ENCODE measurements at regions not wholly inside any gene's neighbourhood (a gene's known extent, or its start where the extent isn't known, plus 50 kb on each side); places are given as distances from the start of the nearest gene placed in this dataset.
A peak's percentile ranks its signal among the peaks of the same experiment; 100 is the strongest.

DNA sequence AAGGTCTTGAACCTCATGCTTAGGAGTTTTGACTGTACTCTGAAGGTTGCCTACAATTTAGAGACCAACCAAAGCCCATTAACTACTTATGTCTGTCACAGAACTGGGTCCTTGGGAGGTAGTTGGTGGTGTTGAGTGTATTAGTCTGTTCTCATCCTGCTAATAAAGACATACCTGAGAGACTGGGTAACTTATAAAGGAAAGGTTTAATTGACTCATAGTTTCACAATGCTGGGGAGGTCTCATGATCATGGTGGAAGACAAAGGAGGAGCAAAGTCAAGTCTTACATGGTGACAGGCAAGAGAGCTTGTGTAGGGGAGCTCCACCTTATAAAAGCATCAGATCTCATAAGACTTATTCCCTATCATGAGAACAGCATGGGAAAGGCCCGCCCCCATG is 319.6 kb upstream of the ZMIZ1 start:
- Mint-ChIP-seq H3K27ac (no peak overlapping the region), H3K9me3 (peaks cover 4% of the 10 kb centered on the region), H3K4me1 (no peaks in the 10 kb centered on the region), H3K27me3 (peaks cover 4% of the 10 kb centered on the region), H3K36me3 (ENCODE audit: low read depth) (no peaks in the 10 kb centered on the region), H3K4me3 (no peak overlapping the region)
- DNase-seq: no peak
- intact Hi-C loops (cut with micrococcal nuclease): no loop called here

DNA sequence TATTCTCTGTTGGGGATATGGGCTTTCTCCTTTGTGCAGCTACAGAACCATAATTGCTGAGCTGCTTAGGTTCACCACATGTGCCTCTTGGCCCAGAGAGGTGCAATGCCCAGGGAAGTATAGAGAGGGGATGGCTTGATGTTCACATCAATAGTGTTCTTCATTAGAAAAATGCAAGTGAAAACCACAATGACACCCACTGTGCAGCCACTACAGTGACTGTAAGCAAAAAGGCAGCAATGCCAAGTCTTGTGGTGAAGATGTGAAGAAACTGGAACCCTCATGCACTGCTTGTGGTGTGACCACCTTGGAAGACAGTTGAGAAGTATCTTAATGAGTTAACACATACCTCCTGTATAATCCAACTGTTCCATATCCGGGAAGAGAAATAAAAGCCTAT is 318.9 kb upstream of the ZMIZ1 start:
- H3K9me3 Mint-ChIP-seq: peaks cover 4% of the 10 kb centered on the region
- H3K27me3 Mint-ChIP-seq: peaks cover 5% of the 10 kb centered on the region
- H3K36me3 Mint-ChIP-seq (ENCODE audit: low read depth): no peaks in the 10 kb centered on the region
- no peak for DNase-seq
- H3K4me1 Mint-ChIP-seq: no peaks in the 10 kb centered on the region
- intact Hi-C loops (cut with micrococcal nuclease): no loop called here
- H3K27ac Mint-ChIP-seq: no peak overlapping the region
- no peak overlapping the region for H3K4me3 Mint-ChIP-seq

DNA sequence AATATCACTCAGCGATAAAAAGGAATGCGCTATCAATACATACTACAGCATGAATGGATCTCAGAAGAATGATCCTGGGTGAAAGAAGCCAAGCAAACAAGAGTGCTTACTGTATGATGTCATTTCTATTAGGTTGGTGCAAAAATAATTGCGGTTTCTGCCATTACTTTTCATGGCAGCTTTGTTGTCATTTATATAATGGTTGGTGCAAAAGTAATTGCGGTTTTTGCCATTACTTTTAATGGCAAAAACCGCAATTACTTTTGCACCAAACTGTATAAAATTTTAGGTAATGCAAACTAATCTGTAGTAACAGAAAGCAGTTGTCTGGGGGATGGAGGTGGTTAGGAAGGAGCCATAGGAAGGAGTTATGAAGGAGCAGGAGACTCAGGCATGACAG is 318.3 kb upstream of the ZMIZ1 start:
- Mint-ChIP-seq H3K4me1 (no peaks in the 10 kb centered on the region), H3K27me3 (peaks cover 5% of the 10 kb centered on the region), H3K4me3 (no peak overlapping the region), H3K9me3 (peaks cover 4% of the 10 kb centered on the region), H3K27ac (no peak overlapping the region), H3K36me3 (ENCODE audit: low read depth) (no peaks in the 10 kb centered on the region)
- no peak for DNase-seq
- intact Hi-C loops (cut with micrococcal nuclease): no loop called here

DNA sequence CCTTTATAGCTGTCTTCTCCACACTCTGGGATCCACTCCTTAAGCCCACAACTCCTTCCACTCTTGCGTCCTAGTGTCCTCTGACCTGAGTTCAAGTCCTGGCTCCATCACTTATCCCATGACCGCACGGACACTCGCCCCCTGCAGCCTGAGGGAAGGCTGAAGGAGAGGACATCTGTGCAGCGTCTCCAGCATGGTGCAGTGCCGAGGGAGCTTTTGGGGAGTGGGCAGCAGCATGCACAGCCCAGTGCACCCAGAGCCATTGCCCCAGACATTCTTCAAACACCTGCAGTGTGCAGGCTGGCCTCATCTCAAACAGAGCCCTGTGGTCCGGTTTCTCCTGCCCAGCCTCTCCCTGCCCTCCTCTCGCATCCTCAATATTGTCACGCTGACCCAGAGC is 317.1 kb upstream of the ZMIZ1 start:
- Mint-ChIP-seq H3K36me3 (ENCODE audit: low read depth) (no peaks in the 10 kb centered on the region), H3K9me3 (peaks cover 4% of the 10 kb centered on the region), H3K4me3 (no peak overlapping the region), H3K27me3 (peaks cover 5% of the 10 kb centered on the region), H3K4me1 (peaks cover 3% of the 10 kb centered on the region), H3K27ac (no peak overlapping the region)
- DNase-seq: no peak
- intact Hi-C loops (cut with micrococcal nuclease): no loop called here

DNA sequence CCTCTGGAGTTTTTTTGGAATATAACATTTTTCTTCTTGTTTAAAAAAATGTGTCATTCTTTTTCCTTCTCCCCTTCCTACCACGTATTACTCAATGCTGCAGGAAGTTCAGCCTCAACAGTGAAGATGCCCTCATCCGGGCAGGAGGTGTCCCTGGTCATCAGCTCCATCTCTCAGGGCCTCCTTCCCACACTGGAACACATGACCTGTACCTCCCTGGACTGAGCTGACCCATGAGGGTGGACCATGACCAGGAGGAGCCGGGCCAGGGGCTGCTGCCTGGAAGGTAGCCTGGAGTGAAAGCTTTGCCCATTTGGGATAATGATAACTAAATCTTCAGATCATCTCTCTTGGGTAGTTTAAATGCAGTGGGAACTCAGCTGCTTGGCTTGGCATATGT is 316.5 kb upstream of the ZMIZ1 start:
- intact Hi-C loops (cut with micrococcal nuclease): no loop called here

DNA sequence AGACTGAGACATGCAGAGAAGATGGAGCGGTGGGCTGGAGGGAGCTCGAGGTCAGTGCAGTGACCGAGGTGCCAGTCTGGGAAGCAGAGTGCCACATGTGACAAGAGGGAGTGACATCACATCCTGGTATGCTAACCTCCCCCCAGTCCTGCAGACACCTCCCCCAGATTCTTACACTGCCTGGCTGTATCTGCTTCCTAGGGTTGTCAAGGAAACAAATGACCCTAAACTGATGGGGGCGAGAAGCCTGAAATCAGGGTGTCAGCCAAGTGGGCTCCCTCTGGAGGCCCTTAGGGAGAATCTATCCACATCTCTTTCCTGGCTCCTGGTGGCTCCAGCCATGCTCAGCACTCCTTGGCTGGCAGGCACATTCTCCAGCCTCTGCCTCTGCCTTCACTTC is 316.1 kb upstream of the ZMIZ1 start:
- no peak overlapping the region for H3K4me3 Mint-ChIP-seq
- no peaks in the 10 kb centered on the region for H3K36me3 Mint-ChIP-seq (ENCODE audit: low read depth)
- no peak overlapping the region for H3K27ac Mint-ChIP-seq
- H3K4me1 Mint-ChIP-seq: peaks cover 7% of the 10 kb centered on the region
- intact Hi-C loops (cut with micrococcal nuclease): no loop called here
- no peak for DNase-seq
- peaks cover 4% of the 10 kb centered on the region for H3K9me3 Mint-ChIP-seq
- H3K27me3 Mint-ChIP-seq: peaks cover 5% of the 10 kb centered on the region

More for the DNA sequence above, 316.5 kb upstream of the ZMIZ1 start:
- no peak for DNase-seq
- H3K27me3 Mint-ChIP-seq: peaks cover 5% of the 10 kb centered on the region
- no peak overlapping the region for H3K27ac Mint-ChIP-seq
- H3K9me3 Mint-ChIP-seq: peaks cover 4% of the 10 kb centered on the region
- peaks cover 7% of the 10 kb centered on the region for H3K4me1 Mint-ChIP-seq
- no peak overlapping the region for H3K4me3 Mint-ChIP-seq
- no peaks in the 10 kb centered on the region for H3K36me3 Mint-ChIP-seq (ENCODE audit: low read depth)

DNA sequence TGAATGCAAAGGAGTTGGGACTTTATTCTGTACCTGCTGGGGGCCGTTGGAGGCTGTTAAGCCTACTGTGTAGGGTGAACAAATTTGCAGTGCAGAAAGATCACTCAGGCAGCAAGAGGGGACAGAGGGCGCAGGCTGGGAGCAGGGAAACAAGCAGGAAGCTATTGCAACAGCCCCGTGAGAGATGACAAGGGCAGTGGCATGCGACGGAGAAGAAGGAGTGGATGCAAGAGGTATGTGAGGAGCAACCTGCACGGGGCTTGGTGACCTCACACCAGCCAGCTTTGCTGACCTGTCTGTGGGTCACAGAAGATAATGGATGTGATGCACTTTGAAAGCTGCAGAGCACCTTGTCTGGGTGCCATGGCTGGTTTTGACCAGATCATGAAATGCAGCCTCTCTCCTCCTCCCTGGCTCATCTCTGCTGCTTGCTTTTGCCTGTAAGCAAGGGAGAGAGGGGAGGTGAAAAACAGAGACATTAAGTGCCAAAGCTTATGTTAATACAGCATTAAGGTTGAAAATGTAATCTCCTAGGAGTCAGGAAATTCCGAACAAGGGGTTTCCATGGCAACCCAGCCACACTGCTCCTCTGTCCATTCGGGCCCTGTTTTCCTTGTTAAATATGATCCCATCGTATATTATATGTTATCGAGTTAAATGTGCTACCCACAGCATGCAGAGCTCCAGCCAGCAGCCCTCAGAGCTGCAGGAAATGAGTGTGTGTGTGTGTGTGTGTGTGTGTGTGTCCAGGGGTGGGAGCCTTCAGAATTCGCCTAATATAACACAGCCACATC is 314.3 kb upstream of the ZMIZ1 start:
- H3K9me3 Mint-ChIP-seq: no peaks in the 10 kb centered on the region
- peaks cover 5% of the 10 kb centered on the region for H3K27me3 Mint-ChIP-seq
- no peak overlapping the region for H3K27ac Mint-ChIP-seq
- no peak overlapping the region for H3K4me3 Mint-ChIP-seq
- H3K36me3 Mint-ChIP-seq (ENCODE audit: low read depth): no peaks in the 10 kb centered on the region
- intact Hi-C loops (cut with micrococcal nuclease): no loop called here
- peaks cover 7% of the 10 kb centered on the region for H3K4me1 Mint-ChIP-seq
- DNase-seq: no peak

DNA sequence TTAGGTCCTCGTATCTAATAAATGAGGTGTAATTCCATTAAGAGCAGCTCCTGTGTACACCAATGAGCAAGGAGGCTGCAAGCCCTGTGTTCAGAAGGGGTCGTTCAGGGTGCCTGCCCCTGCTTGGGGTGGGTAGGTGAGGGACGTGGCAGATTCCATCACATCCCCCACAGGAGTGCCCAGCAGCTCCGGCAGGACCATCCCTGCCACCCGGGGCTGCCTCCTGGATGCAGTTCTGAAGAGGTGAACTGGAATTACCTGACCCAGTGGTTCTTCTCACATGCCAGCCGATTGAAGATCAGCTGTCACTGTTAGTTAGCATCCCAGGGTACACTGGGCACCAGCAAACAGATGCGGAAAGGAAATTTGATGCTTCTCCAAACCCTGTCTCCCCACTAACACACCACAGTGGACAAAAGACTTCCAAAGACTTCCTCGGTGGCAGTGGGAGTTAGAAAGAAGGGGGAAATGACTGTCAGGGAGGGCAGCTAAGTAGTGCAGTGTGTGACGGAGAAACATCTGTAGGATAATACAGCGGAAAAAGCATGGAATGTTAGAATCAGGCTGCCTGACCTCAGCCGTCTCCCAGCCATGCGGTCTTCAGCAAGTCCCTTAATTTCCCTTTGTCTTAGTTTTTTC is 313.6 kb upstream of the ZMIZ1 start:
- no peaks in the 10 kb centered on the region for H3K9me3 Mint-ChIP-seq
- intact Hi-C loops (cut with micrococcal nuclease): no loop called here
- H3K27me3 Mint-ChIP-seq: peaks cover 5% of the 10 kb centered on the region
- no peak overlapping the region for H3K4me3 Mint-ChIP-seq
- DNase-seq: no peak
- peaks cover 7% of the 10 kb centered on the region for H3K4me1 Mint-ChIP-seq
- H3K36me3 Mint-ChIP-seq (ENCODE audit: low read depth): no peaks in the 10 kb centered on the region
- no peak overlapping the region for H3K27ac Mint-ChIP-seq

DNA sequence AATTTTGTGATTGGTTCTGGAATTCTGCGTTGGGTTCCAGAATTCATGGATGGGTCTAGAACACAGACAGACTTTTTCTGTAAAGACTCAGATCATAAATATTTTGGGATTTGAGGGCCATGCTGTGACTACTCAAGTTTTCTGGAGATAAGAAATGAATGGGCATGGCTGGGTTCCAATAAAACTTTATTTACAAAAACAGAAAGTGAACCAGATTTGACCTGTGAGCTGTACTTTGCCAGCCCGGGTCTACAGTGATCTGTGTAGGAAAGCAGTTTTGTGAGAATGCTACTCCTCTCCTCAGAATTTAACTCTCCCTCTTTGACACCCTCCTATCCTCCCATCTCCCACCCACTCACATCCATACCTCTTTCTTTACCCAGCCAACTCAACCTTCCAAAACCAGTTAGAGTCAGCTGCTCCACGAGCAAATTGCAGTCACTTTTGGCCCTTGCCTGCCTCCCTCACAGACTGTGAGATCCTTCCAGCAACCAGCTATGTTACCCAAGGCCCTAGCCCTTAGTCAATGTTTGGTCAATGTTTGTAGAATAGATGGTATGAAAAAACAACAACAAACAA is 312.8 kb upstream of the ZMIZ1 start:
- intact Hi-C loops (cut with micrococcal nuclease): no loop called here
- no peaks in the 10 kb centered on the region for H3K36me3 Mint-ChIP-seq (ENCODE audit: low read depth)
- H3K4me3 Mint-ChIP-seq: no peak overlapping the region
- no peak for DNase-seq
- peak overlapping the region; percentile 27 for H3K27ac Mint-ChIP-seq
- H3K27me3 Mint-ChIP-seq: peaks cover 5% of the 10 kb centered on the region
- no peaks in the 10 kb centered on the region for H3K9me3 Mint-ChIP-seq
- peaks cover 7% of the 10 kb centered on the region for H3K4me1 Mint-ChIP-seq

DNA sequence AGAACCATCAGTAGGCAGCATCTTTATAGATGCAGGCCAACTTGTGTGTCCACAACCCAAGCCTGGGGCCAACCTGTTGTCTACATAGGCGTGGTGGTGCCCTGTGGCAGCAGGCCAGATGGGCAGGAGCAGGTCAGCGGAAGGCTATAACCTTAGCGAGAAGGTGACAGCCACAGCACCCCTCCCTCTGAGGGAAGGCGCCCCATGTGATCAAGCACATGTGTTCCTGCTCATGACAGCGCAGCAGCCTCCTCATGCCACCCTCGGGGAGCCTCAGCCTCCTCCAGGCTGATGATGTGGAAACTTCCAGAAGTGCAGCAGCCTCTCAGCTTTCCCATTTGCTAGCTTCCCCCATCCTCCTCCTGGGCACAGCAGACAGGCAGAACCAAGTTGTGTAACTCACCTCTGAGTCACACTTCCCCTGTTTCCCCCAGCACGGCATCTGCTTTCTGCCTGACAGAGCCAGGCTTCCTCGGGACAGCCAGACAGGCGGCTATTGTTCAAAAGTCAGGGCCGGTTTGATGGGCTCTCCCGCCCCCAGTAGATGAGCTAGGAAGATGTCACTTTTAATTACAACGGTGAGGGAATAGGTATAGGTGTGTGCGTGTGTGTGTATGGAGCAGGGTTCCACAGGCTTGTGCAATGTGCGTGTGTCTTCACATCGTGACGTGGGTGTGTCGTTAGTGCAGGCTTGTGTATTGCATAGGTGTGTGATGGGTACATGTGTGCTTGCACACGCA is 312.0 kb upstream of the ZMIZ1 start:
- Mint-ChIP-seq H3K4me1 (peaks cover 7% of the 10 kb centered on the region), H3K27ac (peak overlapping the region; percentile 29), H3K9me3 (no peaks in the 10 kb centered on the region), H3K36me3 (ENCODE audit: low read depth) (no peaks in the 10 kb centered on the region), H3K4me3 (no peak overlapping the region), H3K27me3 (peaks cover 5% of the 10 kb centered on the region)
- DNase-seq: no peak
- intact Hi-C loops (cut with micrococcal nuclease): no loop called here

DNA sequence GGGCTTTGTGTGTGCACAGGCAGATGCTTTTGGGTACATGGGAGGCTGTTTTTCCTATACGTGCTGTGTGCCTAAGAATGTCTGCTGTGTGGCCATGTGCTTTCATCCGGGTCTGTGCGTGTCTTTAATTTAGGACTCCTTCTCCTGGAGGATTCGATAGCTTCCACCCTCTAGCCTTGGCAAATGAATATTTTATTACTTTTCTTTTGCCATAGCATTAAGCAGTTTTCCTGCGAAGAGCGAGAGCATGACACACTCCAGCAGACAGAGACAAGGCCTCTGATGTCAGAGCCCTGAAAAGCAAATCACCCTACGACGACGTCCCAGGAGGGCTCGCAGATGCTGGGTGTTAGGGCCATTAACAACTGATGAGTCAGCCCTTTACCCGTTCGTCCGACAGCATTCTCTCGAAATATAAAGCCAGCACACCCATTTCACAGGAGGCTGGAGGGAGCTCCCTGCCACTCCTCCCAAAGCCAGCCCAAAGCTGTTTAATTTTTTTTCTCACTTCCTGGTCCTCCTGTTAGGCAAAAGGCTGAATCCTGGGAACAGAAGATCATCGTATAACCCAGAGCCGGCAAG is 311.3 kb upstream of the ZMIZ1 start:
- no peak overlapping the region for H3K27ac Mint-ChIP-seq
- intact Hi-C loops (cut with micrococcal nuclease): no loop called here
- no peaks in the 10 kb centered on the region for H3K9me3 Mint-ChIP-seq
- peaks cover 5% of the 10 kb centered on the region for H3K27me3 Mint-ChIP-seq
- no peak for DNase-seq
- no peaks in the 10 kb centered on the region for H3K36me3 Mint-ChIP-seq (ENCODE audit: low read depth)
- H3K4me3 Mint-ChIP-seq: no peak overlapping the region
- H3K4me1 Mint-ChIP-seq: peaks cover 7% of the 10 kb centered on the region

DNA sequence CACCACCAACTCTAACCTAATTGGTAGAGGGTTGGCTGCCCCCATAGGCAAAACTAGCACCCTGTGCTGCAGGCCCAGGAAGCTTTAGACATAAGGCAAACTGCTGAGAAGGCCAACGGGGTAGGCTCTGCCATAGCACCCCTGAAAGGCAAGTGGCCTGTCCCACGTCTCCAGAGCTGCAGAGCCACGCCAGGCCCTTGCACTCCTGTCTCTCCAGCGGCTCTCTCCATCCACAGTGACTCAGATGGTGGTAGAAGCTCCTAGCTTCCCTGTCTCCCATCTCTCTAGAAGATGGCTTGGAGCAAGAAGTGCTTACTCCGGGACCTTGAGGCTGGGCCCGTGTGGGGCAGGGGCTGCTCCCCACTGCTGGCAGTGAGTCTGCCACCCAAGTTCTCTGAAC is 310.6 kb upstream of the ZMIZ1 start:
- Mint-ChIP-seq H3K9me3 (no peaks in the 10 kb centered on the region), H3K4me3 (no peak overlapping the region), H3K27ac (no peak overlapping the region), H3K36me3 (ENCODE audit: low read depth) (no peaks in the 10 kb centered on the region), H3K27me3 (peaks cover 5% of the 10 kb centered on the region), H3K4me1 (peaks cover 9% of the 10 kb centered on the region)
- intact Hi-C loops (cut with micrococcal nuclease): no loop called here
- DNase-seq: no peak

DNA sequence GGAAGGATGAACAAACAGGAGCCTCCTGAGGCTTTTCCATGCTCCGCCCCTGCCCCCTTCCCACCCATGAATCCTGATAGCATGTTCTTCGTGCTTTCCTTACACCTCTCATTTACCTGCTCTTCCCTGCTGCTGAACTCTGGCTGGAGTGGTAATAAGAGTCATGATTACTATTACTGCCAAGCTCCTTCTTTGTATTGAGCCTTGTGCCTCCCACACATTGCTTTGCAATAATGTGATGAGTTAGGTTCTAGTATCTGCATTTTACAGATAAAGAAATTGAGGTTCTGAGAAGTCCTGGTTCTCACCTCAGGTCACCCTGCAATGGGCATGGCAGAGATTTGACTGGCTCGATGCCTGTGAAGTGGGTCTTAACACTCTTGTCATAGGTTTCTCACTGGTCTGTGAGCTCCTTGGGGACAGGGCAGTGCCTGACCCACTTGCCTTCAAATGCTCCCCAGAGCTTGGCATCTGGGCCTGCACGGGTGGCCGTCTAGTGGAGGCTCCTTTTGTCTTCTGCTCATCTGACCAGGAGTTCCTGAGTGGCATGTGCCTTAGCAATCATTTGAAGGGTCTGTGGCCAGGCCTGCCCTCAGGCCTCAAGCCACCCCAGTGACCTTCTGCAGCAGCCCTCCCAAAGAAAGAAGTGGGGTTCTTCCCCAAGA is 309.2 kb upstream of the ZMIZ1 start:
- H3K27me3 Mint-ChIP-seq: no peaks in the 10 kb centered on the region
- H3K4me1 Mint-ChIP-seq: peaks cover 21% of the 10 kb centered on the region
- H3K9me3 Mint-ChIP-seq: no peaks in the 10 kb centered on the region
- no peak overlapping the region for H3K4me3 Mint-ChIP-seq
- H3K36me3 Mint-ChIP-seq (ENCODE audit: low read depth): no peaks in the 10 kb centered on the region
- DNase-seq: no peak
- intact Hi-C loops (cut with micrococcal nuclease): loop anchor here (5.0 to 10.0 kb wide), 3 partner anchors 218 to 483 kb away; partner anchors contain the start of gene ZMIZ1
- H3K27ac Mint-ChIP-seq: no peak overlapping the region

All from activated CD4-positive, alpha-beta T cell treated with anti-CD3 and anti-CD28 coated beads, Interleukin-2, amount 10 ng/mL, durations not matched to agents 24 days and 14 days (primary cell).